Bone marrow (tissue), 2 donors: ENCODE measurements at regions not wholly inside any gene's neighbourhood (a gene's known extent, or its start where the extent isn't known, plus 50 kb on each side); places are given as distances from the start of the nearest gene placed in this dataset.

Source experiments
- DNase-seq, 2 donors: peaks; one replicate each; lab custom pipeline; 2025; lab: John Stamatoyannopoulos, UW

GRCh38 chr4:24105327-24106038 lies 215.6 kb upstream of the PPARGC1A start:
- no peak for DNase-seq

GRCh38 chr4:24104158-24104565 lies 214.3 kb upstream of the PPARGC1A start:
- DNase-seq = no peak

GRCh38 chr4:24103434-24104157 lies 213.7 kb upstream of the PPARGC1A start:
- no peak for DNase-seq

GRCh38 chr4:24102621-24103020 lies 212.8 kb upstream of the PPARGC1A start:
- DNase-seq = no peak

DNA sequence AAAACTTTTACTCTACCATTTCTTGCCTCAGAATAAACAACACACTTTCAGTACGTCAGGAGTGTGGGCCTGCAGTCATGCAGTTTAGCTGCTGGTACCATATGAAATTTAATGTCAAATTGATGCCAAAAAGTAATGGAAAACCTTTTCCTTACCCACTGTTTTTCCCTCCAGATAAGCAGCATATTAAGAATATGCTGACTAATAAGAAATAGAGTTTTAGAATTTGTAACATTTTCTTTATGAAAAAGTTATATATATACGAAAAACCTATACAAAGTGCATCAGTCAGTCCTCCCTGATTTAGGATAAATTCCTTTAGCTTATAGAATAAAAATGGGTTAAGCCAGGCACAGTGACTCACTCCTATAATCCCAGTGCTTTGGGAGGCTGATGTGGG lies 206.8 kb upstream of the PPARGC1A start:
- no peak for DNase-seq

GRCh38 chr4:24094726-24095125 lies 204.9 kb upstream of the PPARGC1A start:
- DNase-seq = no peak

- no peak for DNase-seq
Measured at GRCh38 chr4:24093446-24093845, 203.6 kb upstream of the PPARGC1A start.

DNA sequence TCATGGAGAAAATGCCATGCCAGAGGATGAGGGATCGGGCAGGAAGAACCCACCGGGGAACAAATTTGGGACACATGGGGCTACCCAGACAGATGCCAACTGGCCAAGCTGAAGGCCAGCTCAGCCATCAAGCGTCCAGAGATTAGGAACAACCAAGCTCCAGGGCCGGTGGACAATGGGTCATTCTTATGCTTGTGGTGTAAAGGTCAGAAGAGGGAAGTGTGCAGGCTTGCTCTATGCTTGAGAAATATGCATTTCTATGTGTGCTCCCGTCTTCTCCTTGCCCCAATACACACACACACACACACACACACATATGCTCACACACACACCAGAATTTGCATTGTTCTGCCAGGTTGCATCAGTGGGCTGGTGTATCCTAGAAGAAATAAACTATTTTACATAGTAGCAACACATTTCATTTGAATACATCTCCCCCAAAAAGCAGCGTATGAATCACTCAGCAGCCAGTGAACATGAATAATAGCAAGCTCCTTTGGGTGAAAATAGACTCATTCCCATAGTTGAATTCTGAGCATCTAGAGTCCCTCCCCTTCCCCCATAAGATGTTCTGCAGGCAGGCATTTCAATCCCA lies 201.9 kb upstream of the PPARGC1A start:
- no peak for DNase-seq

- no peak for DNase-seq
Measured at GRCh38 chr4:24089851-24090534, 200.1 kb upstream of the PPARGC1A start.

DNA sequence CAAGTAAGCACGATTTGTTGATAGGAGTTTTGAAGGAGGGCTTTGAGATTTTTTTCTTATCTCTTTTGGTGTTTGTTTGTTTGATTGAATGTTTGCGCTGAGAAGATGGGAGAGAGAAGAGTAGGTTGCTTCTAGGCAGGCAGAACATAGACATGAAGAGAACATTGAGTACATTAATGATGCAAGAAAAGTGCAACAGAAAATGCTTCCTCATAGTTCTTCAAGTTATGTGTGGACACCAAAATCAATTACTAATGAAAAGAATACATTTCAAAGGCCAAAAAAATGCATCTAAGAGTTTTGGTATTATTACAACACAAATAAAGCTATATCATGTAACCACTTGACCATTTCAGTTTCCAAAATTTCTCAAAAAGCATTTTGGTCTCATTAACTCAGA lies 191.0 kb upstream of the PPARGC1A start:
- no peak for DNase-seq

DNA sequence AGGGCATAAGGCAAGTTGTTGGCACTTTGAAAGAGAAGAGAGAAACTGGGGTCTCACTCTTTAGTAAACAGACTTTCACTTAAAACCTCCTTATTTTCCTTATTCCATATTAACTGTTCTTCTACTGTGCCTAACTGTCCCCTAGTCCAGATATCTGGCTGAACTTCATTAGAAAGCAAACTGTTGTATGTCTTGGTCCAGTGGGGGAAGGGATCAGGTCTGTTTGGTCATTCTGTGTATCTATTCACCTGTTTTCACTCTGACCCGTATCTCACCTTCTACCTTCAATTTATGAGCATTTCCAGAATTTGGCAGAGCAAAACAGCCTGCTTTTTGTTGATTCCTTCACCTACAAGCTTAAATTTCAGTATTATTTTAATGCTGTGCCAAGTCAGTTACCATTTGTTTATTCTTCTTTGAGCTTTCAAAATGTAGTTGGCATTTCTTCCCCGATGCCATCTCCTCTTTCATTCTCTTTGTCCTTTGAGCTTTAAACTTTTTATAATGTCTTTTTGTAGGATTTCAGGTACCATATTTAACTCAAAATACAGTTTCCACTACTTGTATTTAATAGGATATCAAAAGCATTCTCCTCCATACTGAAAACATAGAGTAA lies 188.6 kb upstream of the PPARGC1A start:
- DNase-seq = no peak

DNA sequence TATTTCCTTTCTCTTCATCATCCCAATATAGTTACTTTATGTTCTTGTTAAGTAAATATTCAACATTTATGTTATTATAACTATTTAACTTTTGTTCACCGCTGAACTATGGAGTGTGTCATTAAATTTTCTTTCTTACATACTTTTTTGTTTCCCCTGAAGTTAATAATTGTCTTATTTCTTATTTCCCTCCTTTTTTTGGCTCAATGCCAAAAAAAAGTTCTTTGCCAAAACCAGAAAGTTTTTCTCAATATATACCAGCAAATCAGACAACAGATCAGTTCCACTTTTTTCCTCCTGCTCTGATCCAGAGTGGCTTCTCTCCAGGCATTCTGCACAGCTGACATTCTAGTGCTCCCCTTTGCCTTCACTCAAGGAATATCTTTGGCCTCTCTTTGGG lies 187.0 kb upstream of the PPARGC1A start:
- DNase-seq = no peak

GRCh38 chr4:24073948-24074347 lies 184.1 kb upstream of the PPARGC1A start:
- no peak for DNase-seq

DNA sequence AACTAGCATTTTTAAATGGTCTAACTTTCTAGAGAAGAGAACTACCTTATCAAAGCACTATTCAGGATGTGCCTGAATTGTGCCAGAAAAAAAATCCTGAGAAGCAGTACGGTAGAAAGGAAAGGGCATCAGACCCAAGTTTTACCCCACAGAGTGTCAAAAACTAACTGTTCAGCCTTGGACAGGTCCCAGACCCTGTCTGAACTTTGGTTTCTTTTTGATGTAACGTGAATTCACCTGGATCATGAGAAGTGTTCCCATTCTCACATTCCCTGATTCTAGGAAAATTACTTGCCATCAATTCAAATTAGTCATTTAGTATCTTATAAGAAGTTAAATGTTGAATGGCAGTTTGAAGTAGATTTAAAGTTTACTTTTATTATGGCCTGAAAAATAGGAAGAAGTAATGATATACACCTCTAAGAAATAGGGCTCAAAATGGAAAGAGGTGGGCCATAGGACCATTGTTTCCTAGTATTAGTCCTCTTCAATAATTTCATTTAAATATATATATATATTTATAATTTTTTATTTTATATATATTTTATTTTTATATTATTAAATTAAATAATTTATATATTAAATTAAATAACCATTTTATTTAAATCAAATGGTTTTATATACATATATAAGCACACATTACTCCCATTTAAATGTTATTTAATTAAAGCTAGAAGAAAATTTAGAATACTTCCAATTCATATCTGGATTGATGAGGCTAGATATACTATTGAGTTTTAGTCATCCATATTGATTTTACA lies 181.9 kb upstream of the PPARGC1A start:
- no peak for DNase-seq

GRCh38 chr4:24070117-24070516 lies 180.3 kb upstream of the PPARGC1A start:
- DNase-seq = no peak

GRCh38 chr4:24067367-24068193 lies 177.7 kb upstream of the PPARGC1A start:
- DNase-seq = no peak

- DNase-seq = no peak
Measured at GRCh38 chr4:24065974-24066373, 176.1 kb upstream of the PPARGC1A start.

- DNase-seq = no peak
Measured at GRCh38 chr4:24063731-24064130, 173.9 kb upstream of the PPARGC1A start.

DNA sequence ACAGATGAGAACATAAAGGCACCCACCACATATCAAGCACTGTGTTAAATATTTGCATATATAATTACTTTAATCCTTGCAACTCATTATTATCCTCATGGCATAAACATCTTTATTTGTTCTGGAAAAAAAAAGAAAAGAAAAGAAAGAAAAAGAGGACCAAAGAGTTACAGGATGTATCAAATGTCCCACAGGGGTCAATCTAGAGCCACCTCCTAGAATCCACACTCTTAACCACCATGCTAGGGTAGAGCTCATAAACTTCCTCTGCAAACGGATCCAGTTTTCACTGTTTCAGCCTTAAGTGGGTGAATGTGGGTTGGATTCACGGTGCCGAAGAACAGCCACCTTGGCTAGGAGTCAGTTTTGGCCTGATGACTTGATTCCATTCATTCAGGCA lies 171.1 kb upstream of the PPARGC1A start:
- no peak for DNase-seq

GRCh38 chr4:24059839-24060238 lies 170.0 kb upstream of the PPARGC1A start:
- DNase-seq = no peak
